Mesenchymal stem cell (in vitro differentiated cells and primary cell): ENCODE measurements at regions not wholly inside any gene's neighbourhood (a gene's known extent, or its start where the extent isn't known, plus 50 kb on each side); places are given as distances from the start of the nearest gene placed in this dataset.

Experiments
- DNase-seq: peaks from one replicate; pipeline ENCODE4 v3.0.0-alpha.2; 2013
- H2AFZ ChIP-seq: one replicate; pipeline ENCODE4 v1.6.1; 2013; ENCODE audit warnings: low read depth, mild to moderate bottlenecking, control low read depth, inconsistent platforms, low read length, moderate library complexity
- H2AK5ac ChIP-seq: 2 replicates; pipeline ENCODE4 v1.6.1; 2013; ENCODE audit warnings: low read length, moderate library complexity, mild to moderate bottlenecking, inconsistent platforms; ENCODE audit not compliant: severe bottlenecking
- H2BK120ac ChIP-seq: one replicate; pipeline ENCODE4 v1.6.1; 2013; ENCODE audit warnings: low read depth, mild to moderate bottlenecking, inconsistent platforms, low read length, moderate library complexity
- H2BK12ac ChIP-seq, 2 experiments: one replicate each; pipeline ENCODE4 v1.6.1; 2013; ENCODE audit warnings: inconsistent platforms in 2 of 2, low read length in 2 of 2, mild to moderate bottlenecking in 2 of 2, moderate library complexity in 2 of 2, control low read depth in 1 of 2
- H2BK15ac ChIP-seq: one replicate; pipeline ENCODE4 v1.6.1; 2013; ENCODE audit warnings: mild to moderate bottlenecking, low read depth, inconsistent platforms; ENCODE audit not compliant: poor library complexity, severe bottlenecking
- H2BK5ac ChIP-seq: 2 replicates; pipeline ENCODE4 v1.6.1; 2013; ENCODE audit warnings: low read depth, mild to moderate bottlenecking, low read length, control low read depth, inconsistent platforms; ENCODE audit not compliant: poor library complexity, severe bottlenecking
- H3K14ac ChIP-seq, 2 experiments: one replicate each; pipeline ENCODE4 v1.6.1; 2013; ENCODE audit warnings: inconsistent platforms in 2 of 2, low read length in 2 of 2, control low read depth in 1 of 2, mild to moderate bottlenecking in 1 of 2, moderate library complexity in 1 of 2
- H3K18ac ChIP-seq, 2 experiments: one replicate each; pipeline ENCODE4 v1.6.1; 2013; ENCODE audit warnings: inconsistent platforms in 2 of 2, low read length in 2 of 2, control low read depth in 1 of 2, low read depth in 1 of 2, mild to moderate bottlenecking in 1 of 2
- H3K23ac ChIP-seq, 2 experiments: one replicate each; pipeline ENCODE4 v1.6.1; 2013; ENCODE audit warnings: inconsistent platforms in 2 of 2, low read length in 2 of 2, mild to moderate bottlenecking in 2 of 2, moderate library complexity in 2 of 2, control low read depth in 1 of 2
- H3K27ac ChIP-seq: 2 replicates; pipeline ENCODE4 v1.5.1; 2013; ENCODE audit warnings: mild to moderate bottlenecking, moderate library complexity, low read length, control low read depth, inconsistent platforms; ENCODE audit not compliant: poor library complexity, severe bottlenecking
- H3K27me3 ChIP-seq, 2 experiments: 2 replicates each; pipeline versions ENCODE4 v1.6.1 to v1.7.0; 2013; ENCODE audit warnings: low read length in 2 of 2, mild to moderate bottlenecking in 2 of 2, moderate library complexity in 2 of 2, control low read depth in 1 of 2, inconsistent platforms in 1 of 2; ENCODE audit not compliant: control insufficient read depth in 1 of 2, insufficient read depth in 1 of 2
- H3K36me3 ChIP-seq, 2 experiments: 2 replicates each; pipeline versions ENCODE4 v1.6.1 to v1.7.0; 2013; ENCODE audit warnings: low read length in 2 of 2, control low read depth in 1 of 2, inconsistent platforms in 1 of 2, low read depth in 1 of 2, mild to moderate bottlenecking in 1 of 2; ENCODE audit not compliant: insufficient read depth in 2 of 2, control insufficient read depth in 1 of 2
- H3K4ac ChIP-seq, 2 experiments: one replicate each; pipeline ENCODE4 v1.6.1; 2013; ENCODE audit warnings: inconsistent platforms in 2 of 2, low read length in 2 of 2, mild to moderate bottlenecking in 2 of 2, moderate library complexity in 2 of 2, control low read depth in 1 of 2, low read depth in 1 of 2
- H3K4me1 ChIP-seq: 2 replicates; pipeline ENCODE4 v1.6.1; 2013; ENCODE audit warnings: low read depth, low read length, control low read depth; ENCODE audit not compliant: control insufficient read depth, insufficient read depth
- H3K4me2 ChIP-seq: 2 replicates; pipeline ENCODE4 v1.6.1; 2013; ENCODE audit warnings: low read length, mild to moderate bottlenecking, inconsistent platforms; ENCODE audit not compliant: poor library complexity, severe bottlenecking
- H3K4me3 ChIP-seq, 2 experiments: 2 replicates each; pipeline versions ENCODE4 v1.5.1 to v1.7.0; 2013; ENCODE audit warnings: low read length in 2 of 2, mild to moderate bottlenecking in 2 of 2, control low read depth in 1 of 2, low read depth in 1 of 2; ENCODE audit not compliant: insufficient read depth in 1 of 2
- H3K79me1 ChIP-seq: replicated peaks from 2 replicates; pipeline ENCODE4 v1.6.1; 2013; ENCODE audit warnings: mild to moderate bottlenecking, control low read depth, low read length, inconsistent platforms; ENCODE audit not compliant: poor library complexity, severe bottlenecking
- H3K9ac ChIP-seq: 2 replicates; pipeline ENCODE4 v1.7.0; 2013; ENCODE audit warnings: mild to moderate bottlenecking, low read length, moderate library complexity
- H3K9me3 ChIP-seq: 2 replicates; pipeline ENCODE4 v1.7.0; 2013; ENCODE audit warnings: mild to moderate bottlenecking, low read length; ENCODE audit not compliant: control insufficient read depth
- H4K8ac ChIP-seq: one replicate; pipeline ENCODE4 v1.6.1; 2013; ENCODE audit warnings: inconsistent platforms, mild to moderate bottlenecking, low read length, moderate library complexity
- H4K91ac ChIP-seq: one replicate; pipeline ENCODE4 v1.6.1; 2013; ENCODE audit warnings: mild to moderate bottlenecking, low read length, inconsistent platforms
- WGBS: methylation state at CpG from one replicate; pipeline ENCODE4 v1.1.7; 2013; ENCODE audit warnings: mixed read lengths; 5-methylcytosine and 5-hydroxymethylcytosine counted together

DNA sequence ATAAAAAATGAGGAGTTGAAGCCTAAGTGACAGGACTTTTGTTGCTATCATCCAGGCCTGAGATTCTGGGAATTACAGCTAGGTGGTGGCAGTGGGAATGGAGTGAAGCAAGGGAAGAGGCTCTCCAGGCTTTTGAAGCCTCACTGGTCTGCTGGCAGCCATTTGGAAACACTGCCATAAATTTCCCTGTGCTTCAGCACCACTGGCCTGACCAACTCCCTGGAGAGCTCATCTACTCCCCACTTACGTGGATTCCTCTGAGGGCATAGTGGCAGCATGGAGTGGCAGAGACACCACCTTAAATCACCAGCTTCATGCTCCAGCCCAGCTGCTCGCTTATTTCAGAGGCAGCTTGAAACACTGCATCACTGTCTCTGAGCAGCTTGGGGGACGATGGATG lies 518.2 kb downstream of the TLR4 start:
- no peak overlapping the region for H3K27ac ChIP-seq
- H3K36me3 ChIP-seq: no peaks in the 10 kb centered on the region
- H2BK5ac ChIP-seq: no peak overlapping the region
- H3K9me3 ChIP-seq: no peaks in the 10 kb centered on the region
- no peak overlapping the region for H3K18ac ChIP-seq
- no peaks in the 10 kb centered on the region for H3K27me3 ChIP-seq
- DNase-seq: peak; percentile 8
- no peak overlapping the region for H4K8ac ChIP-seq
- H3K79me1 ChIP-seq: no peaks in the 10 kb centered on the region
- no peak overlapping the region for H3K4me2 ChIP-seq
- H4K91ac ChIP-seq: no peak overlapping the region
- WGBS: 64% methylated on average over 3 of the region's 3 CpGs
- no peak overlapping the region for H2BK15ac ChIP-seq
- no peak overlapping the region for H3K23ac ChIP-seq
- no peak overlapping the region for H2BK12ac ChIP-seq
- H3K9ac ChIP-seq: no peak overlapping the region
- no peak overlapping the region for H2AFZ ChIP-seq
- no peak overlapping the region for H3K4ac ChIP-seq
- H3K4me1 ChIP-seq: no peaks in the 10 kb centered on the region
- no peak overlapping the region for H3K14ac ChIP-seq
- no peak overlapping the region for H2AK5ac ChIP-seq
- no peak overlapping the region for H2BK120ac ChIP-seq
- no peak overlapping the region for H3K4me3 ChIP-seq

DNA sequence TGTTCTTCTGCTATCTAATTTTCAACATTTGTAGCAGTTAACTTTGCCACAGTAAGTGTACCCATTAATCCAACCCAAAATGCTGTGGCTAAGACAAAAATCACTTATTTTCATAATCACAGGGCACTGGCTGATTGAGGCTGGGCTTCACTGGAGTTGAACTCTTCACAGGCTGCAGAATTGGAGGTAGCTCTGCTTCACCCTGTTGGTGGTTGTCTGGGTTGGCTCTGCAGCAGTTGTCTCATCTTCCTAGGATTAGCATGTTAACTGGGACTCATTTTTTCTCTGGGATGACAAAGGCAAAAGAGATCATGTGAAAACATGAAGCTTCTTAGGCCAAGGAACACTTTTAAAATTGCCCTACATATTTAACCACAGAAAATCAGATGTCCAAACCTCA lies 518.9 kb downstream of the TLR4 start:
- H3K23ac ChIP-seq: no peak overlapping the region
- no peaks in the 10 kb centered on the region for H3K9me3 ChIP-seq
- no peak overlapping the region for H3K4ac ChIP-seq
- no peaks in the 10 kb centered on the region for H3K36me3 ChIP-seq
- H2BK5ac ChIP-seq: no peak overlapping the region
- no peak overlapping the region for H2BK15ac ChIP-seq
- no peak overlapping the region for H4K8ac ChIP-seq
- no peak for DNase-seq
- H3K14ac ChIP-seq: no peak overlapping the region
- no peaks in the 10 kb centered on the region for H3K4me1 ChIP-seq
- H3K9ac ChIP-seq: no peak overlapping the region
- no peak overlapping the region for H3K18ac ChIP-seq
- H2AK5ac ChIP-seq: no peak overlapping the region
- H3K4me2 ChIP-seq: no peak overlapping the region
- H2BK120ac ChIP-seq: no peak overlapping the region
- H3K27me3 ChIP-seq: no peaks in the 10 kb centered on the region
- no peak overlapping the region for H2BK12ac ChIP-seq
- H3K27ac ChIP-seq: no peak overlapping the region
- no peak overlapping the region for H3K4me3 ChIP-seq
- H2AFZ ChIP-seq: no peak overlapping the region
- H4K91ac ChIP-seq: no peak overlapping the region
- H3K79me1 ChIP-seq: no peaks in the 10 kb centered on the region

DNA sequence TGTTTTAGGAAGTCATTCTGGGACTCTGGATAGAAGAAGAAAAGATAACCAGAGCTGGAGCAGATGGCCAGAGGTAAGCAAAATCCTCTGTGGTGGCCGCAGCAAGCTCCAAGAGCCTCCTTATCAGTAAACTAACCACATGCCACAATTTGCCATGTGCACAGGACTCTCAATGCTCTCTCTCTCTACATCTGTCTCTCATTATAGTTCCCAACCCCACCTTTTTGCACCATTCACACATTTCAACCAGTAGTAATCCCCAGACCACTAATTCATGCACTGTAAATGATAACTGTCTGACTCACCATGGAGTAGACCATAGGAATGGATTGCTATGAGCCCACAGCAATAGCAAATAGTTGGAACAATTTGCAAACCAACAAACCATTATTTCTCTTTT lies 526.1 kb downstream of the TLR4 start:
- Histone ChIP-seq H2BK12ac (no peak overlapping the region), H3K27me3 (no peaks in the 10 kb centered on the region), H2AFZ (no peak overlapping the region), H3K4me2 (no peak overlapping the region), H3K4me3 (no peak overlapping the region), H2AK5ac (no peak overlapping the region), H3K27ac (no peak overlapping the region), H3K9ac (no peak overlapping the region), H3K79me1 (no peaks in the 10 kb centered on the region), H3K4ac (no peak overlapping the region), H3K36me3 (no peaks in the 10 kb centered on the region), H3K4me1 (no peaks in the 10 kb centered on the region), H4K8ac (no peak overlapping the region), H3K23ac (no peak overlapping the region), H2BK120ac (no peak overlapping the region), H2BK15ac (no peak overlapping the region), H3K18ac (no peak overlapping the region), H2BK5ac (no peak overlapping the region), H4K91ac (no peak overlapping the region), H3K9me3 (no peaks in the 10 kb centered on the region), H3K14ac (no peak overlapping the region)
- 57% methylated on average over 1 of the region's 1 CpG for WGBS
- DNase-seq: no peak

DNA sequence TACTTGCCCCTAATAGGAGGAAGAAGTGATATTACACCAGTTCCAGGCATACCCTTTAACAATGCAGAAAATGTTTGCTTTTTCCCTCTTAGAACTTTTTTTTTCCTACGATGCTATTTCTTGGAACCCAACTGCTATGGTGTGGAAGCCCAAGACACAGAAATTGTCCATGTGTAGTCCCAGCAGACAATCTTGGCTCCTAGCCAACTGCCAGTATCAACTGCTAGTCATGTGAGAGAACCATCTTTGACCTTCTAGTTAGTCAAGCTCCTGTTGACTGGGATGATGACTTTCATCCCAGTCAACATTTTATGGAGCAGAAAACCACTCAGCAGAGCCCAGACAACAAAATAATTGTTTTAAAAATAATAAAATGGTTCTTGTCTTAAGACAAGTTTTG lies 532.4 kb downstream of the TLR4 start:
- H2BK120ac ChIP-seq: no peak overlapping the region
- no peak overlapping the region for H3K9ac ChIP-seq
- no peak overlapping the region for H3K4me3 ChIP-seq
- 61% methylated on average over 1 of the region's 1 CpG for WGBS
- no peak for DNase-seq
- no peak overlapping the region for H4K91ac ChIP-seq
- H4K8ac ChIP-seq: no peak overlapping the region
- H3K23ac ChIP-seq: no peak overlapping the region
- no peak overlapping the region for H2AFZ ChIP-seq
- no peak overlapping the region for H2BK15ac ChIP-seq
- H3K4me1 ChIP-seq: no peaks in the 10 kb centered on the region
- no peaks in the 10 kb centered on the region for H3K36me3 ChIP-seq
- H2AK5ac ChIP-seq: no peak overlapping the region
- H3K9me3 ChIP-seq: peaks cover 33% of the 10 kb centered on the region
- H3K4me2 ChIP-seq: no peak overlapping the region
- no peak overlapping the region for H3K4ac ChIP-seq
- H2BK12ac ChIP-seq: no peak overlapping the region
- no peaks in the 10 kb centered on the region for H3K27me3 ChIP-seq
- H3K18ac ChIP-seq: no peak overlapping the region
- no peak overlapping the region for H3K27ac ChIP-seq
- no peaks in the 10 kb centered on the region for H3K79me1 ChIP-seq
- no peak overlapping the region for H2BK5ac ChIP-seq
- H3K14ac ChIP-seq: no peak overlapping the region
